Activated T-cell treated with anti-CD3 and anti-CD28 coated beads, Interleukin-2, amount 50 U/mL, for 48 hours (primary cell): ENCODE measurements at regions not wholly inside any gene's neighbourhood (a gene's known extent, or its start where the extent isn't known, plus 50 kb on each side); places are given as distances from the start of the nearest gene placed in this dataset.
A peak's percentile ranks its signal among the peaks of the same experiment; 100 is the strongest.
"Not testable (repeated sequence)": the region's sequence is repeated elsewhere in the genome, so short reads cannot be mapped to it uniquely, and the experiment has no call there.

Source experiments
- DNase-seq, 2 experiments: peaks; one replicate each; pipeline ENCODE4 v3.0.0-alpha.2; 2020

DNA sequence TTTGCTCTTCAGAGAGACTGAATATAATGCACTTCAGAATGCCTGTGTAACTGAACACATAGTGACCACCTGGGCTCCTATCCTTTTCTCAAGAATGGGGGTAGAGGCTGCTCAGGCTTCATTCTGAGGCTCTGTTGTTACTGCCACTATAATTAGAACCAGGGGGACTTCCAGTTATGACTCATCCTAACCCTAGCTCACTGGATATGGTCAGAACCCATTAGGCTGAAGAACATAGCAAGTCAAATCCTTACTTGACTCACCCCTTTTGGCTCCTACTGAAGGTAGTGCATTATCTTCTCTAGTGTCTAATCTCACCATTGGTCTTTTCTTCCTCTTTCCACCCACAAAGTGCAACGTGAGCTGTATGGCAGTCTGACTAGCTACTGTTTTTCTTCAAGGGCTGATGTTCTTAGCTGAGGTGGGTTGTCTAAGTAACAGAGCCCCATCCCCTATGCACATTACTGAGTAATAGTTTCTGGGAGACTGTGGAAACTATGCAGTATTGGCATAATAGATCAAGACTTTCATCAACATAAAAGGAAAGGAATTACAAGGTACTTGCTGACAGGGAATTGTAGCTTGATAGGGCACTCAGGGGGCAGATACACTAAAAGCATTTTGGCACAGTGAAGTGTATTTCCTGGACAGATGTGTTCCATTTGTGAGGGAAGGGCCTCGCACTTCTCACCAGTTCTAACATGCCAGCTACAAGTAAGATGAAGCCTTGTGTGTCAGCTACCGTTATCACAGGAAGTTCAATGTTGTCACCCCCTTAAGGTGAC is 431.0 kb upstream of the MEF2C start:
- peak in 1 of 2 experiments; percentile 21 for DNase-seq

DNA sequence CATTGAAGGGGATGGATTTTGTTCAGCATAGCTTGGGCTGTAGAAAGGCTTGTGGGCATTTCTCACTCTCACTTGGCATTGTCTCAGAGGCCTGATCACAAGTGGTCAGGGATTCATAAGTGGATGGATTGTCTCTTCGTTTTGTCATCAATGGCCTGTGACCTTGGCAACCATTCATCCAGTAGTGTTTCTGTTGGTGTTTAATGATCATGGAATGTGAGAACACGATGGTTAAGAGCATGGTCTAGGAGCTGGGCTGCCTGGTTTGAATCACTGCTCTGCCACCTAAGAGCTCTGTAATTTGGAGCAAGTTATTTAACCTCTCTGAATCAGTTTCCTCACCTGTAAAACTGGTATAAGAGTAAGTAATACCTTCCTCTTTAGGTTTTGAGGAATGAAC is 430.1 kb upstream of the MEF2C start:
- DNase-seq: no peak

DNA sequence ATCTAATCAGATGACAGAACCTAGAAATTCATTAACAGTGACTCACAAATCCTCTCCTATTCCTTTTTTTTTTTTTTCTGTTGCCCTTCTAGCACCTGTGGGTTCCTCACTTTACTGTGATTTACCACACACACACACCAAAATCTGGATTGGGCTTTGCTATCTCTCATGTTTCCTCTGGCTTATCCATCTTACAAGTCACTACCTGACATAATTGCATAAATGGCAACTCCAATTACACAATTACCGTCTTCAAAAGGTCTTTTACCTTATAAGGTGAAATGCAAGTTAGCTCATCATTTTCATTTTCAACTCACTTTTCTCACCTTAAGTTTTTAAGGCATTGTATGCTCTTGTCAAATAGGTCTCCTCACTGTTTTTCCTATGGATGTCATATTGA is 426.3 kb upstream of the MEF2C start:
- no peak for DNase-seq

DNA sequence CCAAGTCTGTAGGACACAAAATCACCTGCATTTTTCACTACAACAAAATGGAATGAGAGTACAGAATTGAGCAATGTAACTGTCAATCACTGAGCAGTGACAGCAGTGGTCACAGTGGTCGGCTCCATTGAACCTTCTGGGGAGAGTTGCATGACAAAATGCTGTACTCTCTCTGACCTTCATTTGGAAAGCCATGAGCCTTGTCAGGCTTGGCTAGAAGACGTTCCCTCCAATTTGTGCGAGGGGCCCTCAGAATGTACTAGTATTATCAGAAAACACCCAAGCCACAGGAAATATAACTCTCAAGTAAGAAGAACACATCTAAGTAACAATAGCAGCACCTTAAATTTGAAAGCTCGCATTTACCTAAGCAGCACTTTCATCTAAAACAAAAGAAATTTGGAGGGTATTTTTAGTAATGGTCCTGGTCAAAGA is 425.6 kb upstream of the MEF2C start:
- DNase-seq: no peak

DNA sequence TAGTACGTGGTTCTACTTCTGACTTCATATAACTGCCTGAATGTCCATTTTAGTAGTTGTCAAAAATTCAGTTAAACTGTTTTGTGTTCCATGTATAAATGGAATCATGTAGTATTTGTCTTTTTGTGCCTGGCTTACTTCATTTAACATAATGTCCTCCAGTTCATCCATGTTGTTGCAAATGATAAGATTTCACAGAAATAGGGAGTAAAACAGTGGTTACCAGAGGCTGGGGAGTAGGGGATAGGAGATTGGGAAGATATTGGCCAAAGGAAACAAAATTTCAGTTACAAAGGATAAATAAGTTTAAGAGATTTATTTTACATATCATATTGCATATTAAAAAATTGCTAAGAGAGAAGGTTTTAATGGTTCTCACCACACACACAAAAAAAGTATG is 425.0 kb upstream of the MEF2C start:
- no peak for DNase-seq

DNA sequence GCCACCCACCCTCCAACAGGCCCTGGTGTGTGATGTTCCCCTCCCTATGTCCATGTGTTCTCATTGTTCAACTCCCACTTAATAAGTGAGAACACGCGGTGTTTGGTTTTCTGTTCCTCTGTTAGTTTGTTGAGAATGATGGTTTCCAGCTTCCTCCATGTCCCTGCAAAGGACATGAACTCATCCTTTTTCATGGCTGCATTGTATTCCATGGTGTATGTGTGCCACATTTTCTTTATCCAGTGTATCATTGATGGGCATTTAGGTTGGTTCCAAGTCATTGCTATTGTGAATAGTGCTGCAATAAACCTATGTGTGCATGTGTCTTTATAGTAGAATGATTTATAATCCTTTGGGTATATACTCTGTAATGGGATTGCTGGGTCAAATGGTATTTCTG is 424.2 kb upstream of the MEF2C start:
- not testable (repeated sequence) for DNase-seq

DNA sequence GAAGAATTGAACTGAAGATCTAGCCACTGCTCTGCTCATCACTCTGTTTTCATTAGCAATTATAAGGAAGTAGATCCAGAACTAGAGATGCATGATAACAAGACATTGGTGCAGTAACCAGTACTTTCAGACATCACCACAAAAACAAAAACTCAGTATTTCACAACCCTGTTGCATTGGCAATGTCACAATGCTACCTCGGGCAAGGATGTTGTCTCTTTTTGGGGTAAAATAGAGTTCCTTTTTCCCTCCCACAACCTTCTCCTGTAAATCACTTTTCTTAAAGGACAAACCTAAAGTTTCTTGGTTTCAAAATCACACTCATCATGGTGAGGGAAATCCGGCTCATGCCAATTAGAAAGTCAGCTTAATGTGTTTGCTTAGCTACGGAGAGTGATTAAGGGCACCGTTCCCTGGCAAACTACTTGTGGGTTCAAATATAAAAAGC is 420.1 kb upstream of the MEF2C start:
- DNase-seq: no peak

DNA sequence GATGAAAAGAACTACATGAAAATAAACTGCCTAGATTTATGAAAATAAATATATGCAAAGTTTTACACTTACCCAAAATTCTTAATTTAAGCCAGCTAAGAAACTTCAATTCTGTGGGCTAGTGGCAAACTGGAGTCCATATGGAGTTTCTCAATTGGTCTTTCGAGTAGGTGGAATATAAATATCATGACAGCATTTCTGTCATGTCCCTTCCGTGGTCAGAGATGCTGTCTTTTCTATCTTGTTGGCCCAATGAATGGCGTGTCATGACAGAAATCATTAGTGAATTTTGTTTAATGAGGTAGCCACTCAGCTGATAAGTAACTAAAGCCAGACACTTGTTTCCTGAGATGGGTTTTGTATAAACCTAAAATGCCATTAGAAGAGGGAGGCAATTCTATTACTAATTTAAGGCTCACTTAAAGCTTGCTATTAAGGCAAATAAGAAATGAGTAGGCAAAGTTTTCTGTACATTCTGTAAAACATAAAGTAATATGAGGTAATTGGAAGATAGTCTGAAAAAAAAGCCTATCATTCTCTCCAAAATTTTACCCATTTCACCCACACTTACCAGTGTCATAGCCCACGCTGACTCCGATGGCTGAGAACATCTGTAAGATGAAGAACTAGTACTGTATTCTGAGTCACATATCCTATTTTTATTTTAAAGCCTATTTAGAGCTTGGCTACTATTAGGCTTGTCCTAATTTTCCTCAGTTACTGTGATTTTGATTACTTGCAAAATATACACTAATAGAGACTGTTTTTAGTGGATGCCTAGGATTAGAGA is 419.3 kb upstream of the MEF2C start:
- DNase-seq: no peak

DNA sequence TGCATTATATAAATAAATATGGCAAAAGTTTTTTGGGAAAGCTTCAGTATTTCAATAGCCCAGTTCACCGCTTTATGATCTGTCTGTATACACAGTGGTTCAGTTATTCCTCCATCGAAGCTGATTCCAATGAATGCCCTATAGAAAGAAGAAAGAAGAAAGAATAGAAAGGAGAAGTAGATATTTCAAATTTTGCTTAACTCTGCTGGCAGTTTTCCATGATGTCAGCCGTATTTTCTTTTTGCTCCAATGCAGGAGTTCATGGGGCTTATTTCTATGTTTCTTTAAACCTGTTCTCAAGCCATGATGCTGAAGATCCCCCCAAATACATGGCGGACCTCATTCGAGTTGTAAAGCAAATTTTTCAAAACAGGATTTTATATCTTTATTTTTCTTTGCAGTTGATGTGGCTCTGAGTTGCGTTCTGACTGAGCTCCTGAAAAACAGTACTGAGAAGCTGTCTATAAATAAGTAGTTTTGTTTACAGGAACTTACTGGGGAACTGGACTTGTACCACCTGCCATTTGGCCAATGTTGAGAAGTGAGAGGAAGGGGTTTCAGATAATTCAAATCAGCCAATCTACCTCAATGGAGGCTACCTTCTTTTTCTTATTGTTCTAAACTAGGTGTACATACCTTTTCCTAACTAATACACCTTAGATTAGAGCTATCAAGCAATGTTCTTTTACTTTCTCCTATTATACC is 418.5 kb upstream of the MEF2C start:
- no peak for DNase-seq

DNA sequence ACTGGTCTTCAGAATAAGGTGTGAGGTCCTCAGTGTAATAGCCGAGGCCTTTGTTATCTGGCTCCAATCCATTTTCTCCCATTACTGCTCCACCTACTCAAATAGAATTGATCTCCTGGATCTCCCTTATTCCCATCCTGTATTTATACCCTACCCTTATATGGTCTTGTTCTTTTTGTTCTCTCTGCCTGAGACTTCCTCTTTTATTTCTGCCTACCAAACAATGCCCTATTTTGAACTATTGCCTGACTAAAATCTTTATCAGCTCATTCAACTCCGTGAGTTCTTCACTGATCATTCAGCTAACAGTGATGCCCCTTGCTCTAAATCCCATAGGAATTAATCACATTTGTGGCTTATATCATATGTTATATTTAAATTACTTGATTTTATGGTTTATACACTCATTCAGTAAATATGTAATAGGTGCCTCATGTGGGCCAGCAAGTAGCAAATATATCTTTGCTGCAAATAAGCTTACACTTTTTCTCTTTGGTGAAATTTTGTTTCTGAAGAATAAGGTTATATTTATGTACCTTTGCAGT is 417.5 kb upstream of the MEF2C start:
- no peak for DNase-seq

DNA sequence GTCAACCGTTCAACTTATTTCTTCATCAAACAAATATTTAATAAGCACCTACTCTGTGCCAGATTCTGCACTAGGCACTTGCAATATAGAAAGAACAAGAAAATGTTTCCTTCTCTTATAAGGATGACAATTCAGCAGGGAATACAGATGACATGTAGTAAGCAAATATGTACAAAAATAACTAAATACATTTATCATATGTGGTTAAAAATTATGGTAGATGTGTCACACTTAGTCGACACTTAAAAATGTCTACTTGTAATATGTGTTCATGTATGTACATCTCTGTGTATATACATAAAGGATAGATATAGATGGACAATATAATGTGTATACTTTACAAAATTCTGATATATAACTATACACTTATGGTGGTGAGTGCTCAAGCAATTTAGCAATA is 417.0 kb upstream of the MEF2C start:
- DNase-seq: no peak

DNA sequence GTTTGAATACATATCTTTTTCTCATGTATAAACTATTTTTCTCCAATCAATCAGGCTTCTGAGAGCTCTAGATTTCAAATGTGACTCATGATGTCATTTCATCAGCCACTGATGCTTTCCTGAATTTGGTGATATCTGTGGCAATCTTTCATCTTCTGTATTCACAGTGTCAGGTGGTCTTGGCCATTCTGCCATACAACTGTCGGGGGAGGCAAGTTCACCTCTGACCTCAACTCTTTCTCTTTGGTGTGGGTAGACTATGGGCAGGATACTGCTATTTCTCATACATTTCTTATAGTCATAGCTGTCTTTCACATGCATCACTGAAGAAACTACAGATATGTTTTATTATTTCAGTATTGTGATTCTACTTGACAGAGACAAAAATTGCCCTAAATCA is 414.1 kb upstream of the MEF2C start:
- no peak for DNase-seq

DNA sequence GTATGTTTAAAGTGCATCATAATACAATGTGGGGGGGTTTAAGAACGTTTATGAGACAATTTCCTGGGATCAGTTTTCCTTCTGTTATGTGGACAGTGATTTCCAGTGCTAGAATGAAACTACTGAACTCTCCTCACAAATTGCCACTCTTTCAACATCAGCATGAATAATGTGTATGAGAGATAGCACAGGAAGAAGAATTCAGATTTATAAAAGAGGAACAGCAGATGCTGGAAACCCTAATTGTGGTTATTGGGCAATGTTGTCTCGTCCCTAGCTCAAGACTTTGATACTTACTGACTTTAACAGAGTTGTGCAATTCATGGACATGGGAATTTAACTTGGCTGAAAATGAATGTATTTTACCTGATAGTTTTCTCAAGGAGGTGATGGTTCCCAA is 410.8 kb upstream of the MEF2C start:
- no peak for DNase-seq

DNA sequence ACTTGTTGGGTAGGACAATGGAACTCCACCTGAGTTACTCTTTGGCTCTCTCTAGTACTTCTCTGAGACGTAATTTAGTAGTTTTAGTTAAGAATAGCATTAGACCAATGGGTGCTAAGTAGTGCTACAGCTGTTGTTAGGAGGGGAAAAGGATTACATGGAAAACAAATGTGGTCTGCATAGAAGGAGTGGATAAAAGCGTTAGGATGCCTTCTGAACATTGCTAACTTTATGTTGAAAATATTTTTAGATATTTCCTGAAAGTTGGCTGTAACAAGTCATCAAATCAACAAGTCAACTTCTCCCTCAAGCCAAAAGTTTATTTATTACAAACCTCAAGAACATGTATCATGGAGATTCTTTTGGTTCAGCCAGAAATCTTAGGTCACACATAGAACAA is 409.5 kb upstream of the MEF2C start:
- DNase-seq: no peak

DNA sequence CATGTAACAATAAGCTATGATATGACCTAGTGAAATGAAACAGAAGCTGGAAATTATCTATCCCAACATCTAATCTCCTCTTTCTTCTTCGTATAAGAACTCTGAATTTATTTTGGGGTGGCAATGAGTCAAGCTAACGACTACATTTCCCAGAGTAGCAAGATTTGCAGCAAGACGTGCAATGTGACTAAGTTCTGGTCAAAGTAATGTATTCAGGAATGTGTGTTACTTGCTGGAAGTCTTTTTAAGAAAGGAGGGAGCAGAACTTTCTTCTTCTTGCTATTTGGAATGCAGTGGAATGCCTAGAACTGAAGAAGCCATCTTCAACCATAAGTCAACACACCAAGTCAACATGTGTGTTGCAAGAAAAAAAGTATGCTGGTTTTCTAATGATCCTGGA is 406.6 kb upstream of the MEF2C start:
- no peak for DNase-seq

DNA sequence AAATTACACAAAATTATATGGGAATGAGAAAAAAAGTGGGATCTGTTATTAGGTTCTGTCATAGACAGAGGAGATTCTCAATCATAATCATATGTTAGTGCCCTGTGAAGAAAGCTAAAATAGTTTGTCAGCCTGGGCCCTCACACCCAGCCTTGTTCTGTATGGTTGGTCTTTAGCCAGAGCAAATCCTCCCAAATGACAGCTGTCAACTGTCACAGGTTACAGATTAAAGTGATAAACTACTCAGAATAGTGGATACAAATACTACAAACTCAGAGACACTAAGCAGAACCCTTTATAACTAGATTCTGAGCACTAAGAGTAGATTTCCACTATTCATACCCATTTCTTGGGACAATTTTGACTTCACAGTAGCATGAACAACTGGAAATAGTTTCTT is 405.0 kb upstream of the MEF2C start:
- no peak for DNase-seq

DNA sequence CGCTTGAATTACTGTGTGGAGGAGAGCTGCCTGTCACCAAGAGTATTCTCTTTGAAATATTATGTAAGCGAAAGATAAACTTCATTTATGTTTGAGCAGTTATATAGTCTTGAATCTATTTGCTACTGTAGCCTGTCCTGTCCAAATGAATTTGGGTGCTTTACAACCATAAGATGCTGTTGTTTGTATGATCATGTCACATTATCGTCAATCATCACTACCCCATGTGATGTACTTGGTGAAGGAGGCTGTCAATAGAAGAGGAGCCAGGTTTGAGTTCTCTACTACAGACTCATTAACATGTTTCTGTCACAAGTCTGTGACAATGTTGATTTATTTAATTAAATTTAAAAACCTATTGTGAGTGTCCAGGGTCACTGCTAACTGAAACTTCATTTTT is 403.3 kb upstream of the MEF2C start:
- no peak for DNase-seq

DNA sequence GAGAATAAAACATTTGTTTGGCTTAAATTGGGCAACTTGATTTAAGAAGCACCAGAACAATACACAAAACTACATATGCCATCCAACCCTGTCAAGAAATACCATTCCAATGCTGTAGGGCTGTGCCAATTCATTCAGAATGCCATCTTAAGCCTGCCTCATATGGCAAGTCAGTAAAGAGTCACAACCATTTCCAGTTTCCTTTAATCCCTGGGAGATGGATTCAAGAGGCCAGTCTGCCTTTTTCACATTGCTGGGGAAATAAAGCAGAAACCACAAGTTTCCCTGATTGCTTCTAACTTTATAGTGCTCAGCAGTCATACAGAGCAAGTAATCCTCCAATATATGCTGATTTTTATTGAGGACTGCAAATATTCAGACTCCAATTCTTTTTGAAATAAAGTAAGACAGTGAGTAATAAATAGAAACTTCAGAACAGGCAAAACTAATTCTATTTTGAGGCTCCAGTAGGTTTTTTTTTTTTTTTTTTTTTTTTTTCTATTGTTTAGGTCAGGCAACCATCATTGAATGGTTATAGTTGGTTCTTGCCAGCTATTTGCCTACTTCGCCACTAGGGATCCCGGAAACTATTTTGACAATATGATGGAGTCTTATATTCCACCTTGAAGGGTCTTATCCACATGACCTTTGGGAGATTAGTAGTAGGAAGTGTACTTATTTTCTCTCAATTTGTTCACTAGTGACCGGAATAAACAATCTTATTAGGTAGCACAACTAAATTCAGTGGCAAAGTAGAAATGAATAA is 400.9 kb upstream of the MEF2C start:
- no peak for DNase-seq

DNA sequence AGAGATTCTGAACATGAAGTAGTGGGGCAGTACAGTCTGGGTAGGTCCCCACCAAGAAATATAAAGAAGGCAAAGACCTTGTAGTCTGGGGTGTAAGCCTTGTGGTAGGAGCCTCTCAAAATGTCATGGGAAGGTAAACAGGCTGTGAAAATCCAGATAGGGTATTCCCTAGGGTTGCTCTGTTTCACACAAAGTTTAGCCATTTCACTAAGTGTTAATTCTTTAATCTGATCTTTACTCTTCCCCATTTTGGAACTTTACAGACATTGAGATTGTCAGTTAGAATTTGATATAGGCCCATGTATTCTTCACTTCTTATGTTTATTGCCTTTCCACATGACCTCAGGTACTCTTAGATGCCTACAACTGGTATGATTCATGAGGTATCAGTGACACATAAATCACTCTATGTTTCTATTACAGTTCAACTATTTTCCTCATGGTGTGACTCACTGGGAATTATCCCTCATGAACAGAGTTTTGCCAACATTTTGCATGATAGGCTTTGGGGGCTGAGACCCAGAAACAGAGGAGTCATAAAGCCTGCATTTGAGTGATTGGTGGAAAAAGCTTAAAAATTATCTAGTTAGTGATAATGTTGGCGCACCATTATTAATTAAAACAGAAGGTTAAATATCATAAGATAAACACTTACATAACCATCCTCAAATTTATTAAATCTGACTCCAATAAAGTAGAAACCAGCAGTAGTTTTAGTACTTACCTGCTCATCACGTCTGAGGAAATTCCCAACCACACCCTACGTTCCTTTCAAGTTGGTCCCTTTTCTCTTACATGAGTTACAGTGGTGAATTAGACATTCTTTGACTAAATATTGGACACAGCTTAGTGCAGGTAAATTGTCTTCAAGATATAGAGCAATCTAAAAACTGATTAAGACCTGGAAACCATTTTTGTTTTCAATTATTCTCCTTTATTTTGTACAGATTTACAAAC is 399.8 kb upstream of the MEF2C start:
- no peak for DNase-seq

DNA sequence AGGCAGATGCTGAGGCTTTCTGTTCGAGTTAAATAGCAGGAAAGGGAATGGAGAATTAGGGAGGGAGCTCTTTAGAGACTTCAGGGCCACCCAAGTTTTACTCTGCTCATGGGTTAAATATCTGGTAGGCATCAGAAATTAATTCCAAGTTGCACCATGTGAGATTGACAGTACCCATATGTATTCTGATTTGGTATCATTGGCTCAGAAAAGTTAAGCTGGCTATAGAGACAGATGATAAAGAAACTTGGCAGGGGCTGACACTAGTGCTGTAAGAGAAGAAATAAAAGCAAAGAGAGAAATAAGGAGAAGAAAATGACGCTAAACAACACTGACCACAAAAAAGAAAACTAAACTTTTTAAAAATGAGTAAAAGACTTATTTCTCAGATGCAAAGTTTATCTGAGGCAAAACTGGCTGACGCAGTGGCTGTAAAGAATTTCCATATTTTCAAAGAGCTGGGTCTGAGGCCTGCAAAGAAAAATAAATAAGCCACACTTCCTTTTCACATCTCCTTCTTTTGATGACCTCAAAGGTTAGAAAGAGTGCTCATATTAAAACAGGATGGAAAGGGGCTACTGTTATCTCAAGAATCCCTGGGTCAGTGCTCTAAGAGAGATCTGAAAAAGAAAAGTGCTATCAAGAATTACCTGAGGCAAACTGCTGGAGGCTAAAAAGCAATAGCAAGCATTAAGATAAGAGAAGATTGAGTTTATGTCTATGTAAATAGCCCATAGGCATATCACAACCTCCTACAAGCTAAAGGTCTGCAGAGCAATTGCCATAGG is 399.0 kb upstream of the MEF2C start:
- no peak for DNase-seq

DNA sequence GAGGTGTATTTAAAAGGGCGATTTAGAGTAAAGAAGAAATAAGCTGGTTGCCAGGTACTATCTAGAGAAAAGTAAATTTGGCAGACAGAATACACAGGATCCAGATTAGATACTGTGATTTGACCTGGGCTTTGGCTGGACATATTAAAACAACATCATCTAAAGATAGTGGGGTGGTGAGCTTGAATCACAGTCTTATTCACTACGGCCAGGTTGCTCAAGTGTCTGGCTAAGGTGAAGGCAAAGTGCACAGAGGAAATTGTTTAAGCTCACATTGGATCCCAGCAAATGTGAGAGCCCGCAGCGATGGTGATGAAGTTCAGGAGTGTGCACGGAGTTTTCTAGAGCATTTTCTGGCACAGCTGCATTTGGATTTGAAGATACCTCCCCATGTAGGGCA is 398.2 kb upstream of the MEF2C start:
- DNase-seq: no peak
